DOHH2 (cell line): ENCODE measurements at regions not wholly inside any gene's neighbourhood (a gene's known extent, or its start where the extent isn't known, plus 50 kb on each side); places are given as distances from the start of the nearest gene placed in this dataset.

Experiments used
- EZH2phosphoT487 ChIP-seq: fragments of 200-600 bp; sonication (generic); IDR thresholded peaks from 2 replicates; pipeline ENCODE4 v1.6.1; 2017; ENCODE audit warnings: borderline replicate concordance, mild to moderate bottlenecking, antibody characterized with exemption, low read length, moderate library complexity, mixed read lengths
- TF ChIP-seq, protein P1 (sequence below): fragments of 200-600 bp; sonication (generic); IDR thresholded peaks from one replicate; pipeline ENCODE4 v1.5.1; 2014; ENCODE audit warnings: antibody characterized with exemption, mild to moderate bottlenecking, low read depth, low read length; ENCODE audit not compliant: poor library complexity, severe bottlenecking

DNA sequence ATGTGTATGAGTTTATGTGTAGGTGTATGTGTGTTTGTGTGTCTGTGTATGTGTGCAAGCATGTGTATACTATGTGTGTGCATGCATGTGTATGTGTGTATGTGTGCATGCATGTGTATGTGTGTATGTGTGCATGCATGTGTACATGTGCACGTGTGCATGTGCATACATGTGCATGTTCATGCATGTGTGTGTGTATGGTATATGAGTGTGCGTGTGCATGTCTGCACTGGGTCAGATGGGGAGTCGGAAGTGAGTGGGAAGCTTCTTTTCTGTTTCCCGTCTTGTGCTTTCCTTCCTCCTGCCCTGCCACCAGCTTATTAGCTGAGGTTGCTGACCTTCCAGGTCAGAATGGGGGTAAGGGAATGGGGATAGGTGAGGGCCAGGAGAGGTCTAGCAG, 174.7 kb downstream of the MAP2K4 start:
- TF ChIP-seq, protein P1, sequence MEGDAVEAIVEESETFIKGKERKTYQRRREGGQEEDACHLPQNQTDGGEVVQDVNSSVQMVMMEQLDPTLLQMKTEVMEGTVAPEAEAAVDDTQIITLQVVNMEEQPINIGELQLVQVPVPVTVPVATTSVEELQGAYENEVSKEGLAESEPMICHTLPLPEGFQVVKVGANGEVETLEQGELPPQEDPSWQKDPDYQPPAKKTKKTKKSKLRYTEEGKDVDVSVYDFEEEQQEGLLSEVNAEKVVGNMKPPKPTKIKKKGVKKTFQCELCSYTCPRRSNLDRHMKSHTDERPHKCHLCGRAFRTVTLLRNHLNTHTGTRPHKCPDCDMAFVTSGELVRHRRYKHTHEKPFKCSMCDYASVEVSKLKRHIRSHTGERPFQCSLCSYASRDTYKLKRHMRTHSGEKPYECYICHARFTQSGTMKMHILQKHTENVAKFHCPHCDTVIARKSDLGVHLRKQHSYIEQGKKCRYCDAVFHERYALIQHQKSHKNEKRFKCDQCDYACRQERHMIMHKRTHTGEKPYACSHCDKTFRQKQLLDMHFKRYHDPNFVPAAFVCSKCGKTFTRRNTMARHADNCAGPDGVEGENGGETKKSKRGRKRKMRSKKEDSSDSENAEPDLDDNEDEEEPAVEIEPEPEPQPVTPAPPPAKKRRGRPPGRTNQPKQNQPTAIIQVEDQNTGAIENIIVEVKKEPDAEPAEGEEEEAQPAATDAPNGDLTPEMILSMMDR, result no peak
- TF ChIP-seq EZH2phosphoT487, result no peak
